Stimulated activated CD4-positive, alpha-beta T cell treated with anti-CD3 and anti-CD28 coated beads, Interleukin-1b, Interleukin-23, amount 100 ng/mL, for 48 hours (primary cell): ENCODE measurements at regions not wholly inside any gene's neighbourhood (a gene's known extent, or its start where the extent isn't known, plus 50 kb on each side); places are given as distances from the start of the nearest gene placed in this dataset.
"Not testable (repeated sequence)": the region's sequence is repeated elsewhere in the genome, so short reads cannot be mapped to it uniquely, and the experiment has no call there.

Experiments used
- DNase-seq: peaks from one replicate; pipeline ENCODE4 v3.0.0-alpha.2; 2020

GRCh38 chr3:27551413-27551812, 67.2 kb upstream of the SLC4A7 start:
- not testable (repeated sequence) for DNase-seq

DNA sequence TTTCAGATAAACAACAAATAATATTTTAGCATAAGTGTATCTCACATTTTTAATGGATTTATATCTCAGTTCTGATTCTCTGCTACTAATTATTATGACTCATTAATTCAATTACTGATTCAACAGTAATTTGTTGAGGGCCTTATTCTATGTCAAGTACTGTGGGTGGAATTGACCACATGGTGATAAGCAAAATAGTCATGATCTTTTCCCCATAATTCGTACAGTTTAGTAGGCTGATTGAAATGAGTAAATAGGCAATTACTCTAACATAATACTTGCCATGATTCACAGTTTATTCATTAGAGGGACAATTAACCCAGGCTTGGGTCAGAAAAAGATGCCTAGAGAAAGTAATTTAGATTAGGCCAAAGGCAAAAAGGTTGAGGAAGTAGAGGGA, 60.9 kb upstream of the SLC4A7 start:
- no peak for DNase-seq

DNA sequence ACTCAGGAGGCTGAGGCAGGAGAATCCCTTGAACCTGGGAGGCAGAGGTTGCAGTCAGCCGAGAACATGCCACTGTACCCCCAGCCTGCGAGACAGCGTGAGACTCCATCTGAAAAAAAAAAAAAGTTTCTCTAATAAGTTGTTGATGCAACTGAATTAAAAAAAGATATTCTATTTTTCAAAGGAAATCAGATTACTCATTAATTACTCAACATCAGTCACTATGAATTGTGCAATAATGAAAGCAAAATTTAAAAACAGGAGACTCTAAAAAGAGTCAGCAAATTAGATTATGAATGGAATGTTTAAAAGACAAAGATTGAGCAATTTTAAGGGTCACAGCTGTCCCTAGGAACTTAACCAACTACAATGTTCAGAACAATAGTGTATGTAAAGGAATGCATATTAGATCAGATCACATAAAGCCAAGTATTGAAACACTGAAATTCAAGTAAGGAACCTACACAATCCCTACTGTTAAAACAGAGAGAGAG, 60.2 kb upstream of the SLC4A7 start:
- no peak for DNase-seq

- DNase-seq, result no peak
These were observed 58.3 kb upstream of the SLC4A7 start for GRCh38 chr3:27542476-27542875.

DNA sequence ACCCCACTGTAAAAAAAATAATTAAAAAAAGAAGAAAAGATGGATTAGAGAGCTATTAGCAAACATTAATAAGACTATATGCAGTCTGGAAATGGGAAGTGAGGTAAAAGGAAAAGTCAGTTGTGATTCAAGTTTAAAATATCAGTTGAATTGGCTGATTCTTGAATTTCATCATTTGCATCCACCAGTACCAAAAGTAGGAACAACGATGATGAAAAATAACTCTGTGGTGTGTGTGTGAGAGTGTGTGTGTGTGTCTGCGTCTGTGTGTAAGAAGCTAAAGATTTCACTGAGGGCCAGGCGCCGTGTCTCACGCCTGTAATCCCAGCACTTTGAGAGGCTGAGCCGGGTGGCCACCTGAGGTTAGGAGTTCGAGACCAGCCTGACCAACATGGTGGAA, 56.0 kb upstream of the SLC4A7 start:
- DNase-seq, result no peak

GRCh38 chr3:27536491-27536890, 52.3 kb upstream of the SLC4A7 start:
- no peak for DNase-seq

- DNase-seq, result no peak
These were observed 51.7 kb upstream of the SLC4A7 start for GRCh38 chr3:27535809-27536392.

GRCh38 chr3:27533718-27534573, 49.8 kb upstream of the SLC4A7 start:
- DNase-seq, result peak; percentile 29
